Astrocyte (in vitro differentiated cells and primary cell): ENCODE measurements at regions not wholly inside any gene's neighbourhood (a gene's known extent, or its start where the extent isn't known, plus 50 kb on each side); places are given as distances from the start of the nearest gene placed in this dataset.

ENCODE experiments used
- DNase-seq: peaks from one replicate; pipeline ENCODE4 v3.0.0-alpha.2; 2010; ENCODE audit warnings: low read depth
- FAIRE-seq: peaks from 2 replicates; lab custom pipeline; 2011; peaks lifted over from hg19 to GRCh38; lab: Jason Lieb, UNC
- H2AFZ ChIP-seq: 2 replicates; pipeline ENCODE4 v1.6.0; 2012; ENCODE audit warnings: low read depth, low read length, inconsistent platforms
- H3K27ac ChIP-seq: 2 replicates; pipeline ENCODE4 v1.5.1; 2011; ENCODE audit warnings: low read depth, low read length, inconsistent platforms
- H3K27me3 ChIP-seq: 2 replicates; pipeline ENCODE4 v1.6.0; 2011; ENCODE audit warnings: low read length, inconsistent platforms; ENCODE audit not compliant: insufficient read depth
- H3K36me3 ChIP-seq: 2 replicates; pipeline ENCODE4 v1.5.1; 2011; ENCODE audit warnings: low read length, inconsistent platforms; ENCODE audit not compliant: insufficient read depth
- H3K4me1 ChIP-seq: 2 replicates; pipeline ENCODE4 v1.5.1; 2011; ENCODE audit warnings: low read length, inconsistent platforms; ENCODE audit not compliant: insufficient read depth
- H3K4me2 ChIP-seq: 2 replicates; pipeline ENCODE4 v1.6.0; 2012; ENCODE audit warnings: low read length, inconsistent platforms
- H3K4me3 ChIP-seq: 2 replicates; pipeline ENCODE4 v1.5.1; 2011; ENCODE audit warnings: low read depth, mild to moderate bottlenecking, low read length, inconsistent platforms; ENCODE audit not compliant: insufficient read depth
- H3K79me2 ChIP-seq: 2 replicates; pipeline ENCODE4 v1.6.0; 2012; ENCODE audit warnings: mild to moderate bottlenecking, low read length, inconsistent platforms; ENCODE audit not compliant: insufficient read depth
- H3K9ac ChIP-seq: 2 replicates; pipeline ENCODE4 v1.6.0; 2012; ENCODE audit warnings: mild to moderate bottlenecking, low read length, inconsistent platforms
- H3K9me3 ChIP-seq: 2 replicates; pipeline ENCODE4 v1.5.1; 2012; ENCODE audit warnings: low read depth, mild to moderate bottlenecking, low read length, inconsistent platforms; ENCODE audit not compliant: insufficient read depth
- H4K20me1 ChIP-seq: 2 replicates; pipeline ENCODE4 v1.6.0; 2012; ENCODE audit warnings: low read length, inconsistent platforms; ENCODE audit not compliant: insufficient read depth
- H3K27ac Mint-ChIP-seq: one replicate; pipeline ENCODE4 v1.8.0; 2021; ENCODE audit warnings: mild to moderate bottlenecking, mixed read lengths; ENCODE audit not compliant: unreplicated experiment
- H3K27me3 Mint-ChIP-seq: one replicate; pipeline ENCODE4 v1.8.0; 2021; ENCODE audit warnings: low read depth, mixed read lengths; ENCODE audit not compliant: unreplicated experiment
- H3K36me3 Mint-ChIP-seq: one replicate; pipeline ENCODE4 v1.8.0; 2021; ENCODE audit warnings: low read depth, mixed read lengths; ENCODE audit not compliant: unreplicated experiment
- H3K4me1 Mint-ChIP-seq: one replicate; pipeline ENCODE4 v1.8.0; 2021; ENCODE audit warnings: low read depth, mixed read lengths; ENCODE audit not compliant: unreplicated experiment
- H3K4me3 Mint-ChIP-seq: one replicate; pipeline ENCODE4 v1.8.0; 2021; ENCODE audit warnings: mild to moderate bottlenecking, moderate library complexity, mixed read lengths; ENCODE audit not compliant: unreplicated experiment
- H3K9me3 Mint-ChIP-seq: one replicate; pipeline ENCODE4 v1.8.0; 2021; ENCODE audit warnings: mild to moderate bottlenecking, mixed read lengths; ENCODE audit not compliant: unreplicated experiment
- EZH2 ChIP-seq: IDR thresholded peaks from 2 replicates; pipeline ENCODE4 v1.6.1; 2012; ENCODE audit warnings: mild to moderate bottlenecking, low read length, inconsistent platforms; ENCODE audit not compliant: insufficient read depth
- TF ChIP-seq, protein P1 (sequence below): IDR thresholded peaks from 2 replicates; pipeline ENCODE4 v1.5.1; 2011; ENCODE audit warnings: low read depth, mild to moderate bottlenecking, inconsistent platforms, low read length, moderate library complexity; ENCODE audit not compliant: insufficient read depth

DNA sequence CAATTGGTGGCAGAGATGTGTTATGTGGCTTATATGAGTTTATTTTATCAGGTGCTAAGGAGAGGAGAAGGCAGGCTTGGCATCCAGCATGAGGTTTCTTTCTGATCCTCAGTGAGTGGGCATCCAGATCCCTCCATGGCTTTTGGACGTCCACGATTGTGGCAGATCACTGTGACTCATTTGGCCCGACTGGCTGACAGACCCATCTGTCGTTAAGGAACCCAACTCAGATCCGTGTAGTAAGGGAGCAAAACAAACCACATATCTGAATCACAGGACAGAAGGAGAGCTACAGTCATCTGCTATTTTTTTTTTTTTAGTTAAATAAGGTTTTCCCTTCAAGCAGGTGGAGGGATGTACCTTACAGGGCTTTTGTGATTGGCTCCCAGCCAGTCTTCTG lies 197.0 kb upstream of the KCNH8 start:
- Histone ChIP-seq H3K27ac (no peak overlapping the region), H4K20me1 (no peaks in the 10 kb centered on the region), H2AFZ (no peak overlapping the region), H3K79me2 (no peaks in the 10 kb centered on the region), H3K9me3 (no peaks in the 10 kb centered on the region), H3K4me3 (no peak overlapping the region), H3K36me3 (no peaks in the 10 kb centered on the region), H3K4me2 (no peak overlapping the region), H3K4me1 (no peaks in the 10 kb centered on the region), H3K27me3 (no peaks in the 10 kb centered on the region), H3K9ac (no peak overlapping the region)
- Mint-ChIP-seq H3K27me3 (no peaks in the 10 kb centered on the region), H3K36me3 (no peaks in the 10 kb centered on the region), H3K4me3 (no peak overlapping the region), H3K9me3 (no peaks in the 10 kb centered on the region), H3K27ac (no peak overlapping the region), H3K4me1 (no peaks in the 10 kb centered on the region)
- FAIRE-seq (no peak), DNase-seq (no peak)
- no peak for TF ChIP-seq EZH2
- TF ChIP-seq, protein P1, sequence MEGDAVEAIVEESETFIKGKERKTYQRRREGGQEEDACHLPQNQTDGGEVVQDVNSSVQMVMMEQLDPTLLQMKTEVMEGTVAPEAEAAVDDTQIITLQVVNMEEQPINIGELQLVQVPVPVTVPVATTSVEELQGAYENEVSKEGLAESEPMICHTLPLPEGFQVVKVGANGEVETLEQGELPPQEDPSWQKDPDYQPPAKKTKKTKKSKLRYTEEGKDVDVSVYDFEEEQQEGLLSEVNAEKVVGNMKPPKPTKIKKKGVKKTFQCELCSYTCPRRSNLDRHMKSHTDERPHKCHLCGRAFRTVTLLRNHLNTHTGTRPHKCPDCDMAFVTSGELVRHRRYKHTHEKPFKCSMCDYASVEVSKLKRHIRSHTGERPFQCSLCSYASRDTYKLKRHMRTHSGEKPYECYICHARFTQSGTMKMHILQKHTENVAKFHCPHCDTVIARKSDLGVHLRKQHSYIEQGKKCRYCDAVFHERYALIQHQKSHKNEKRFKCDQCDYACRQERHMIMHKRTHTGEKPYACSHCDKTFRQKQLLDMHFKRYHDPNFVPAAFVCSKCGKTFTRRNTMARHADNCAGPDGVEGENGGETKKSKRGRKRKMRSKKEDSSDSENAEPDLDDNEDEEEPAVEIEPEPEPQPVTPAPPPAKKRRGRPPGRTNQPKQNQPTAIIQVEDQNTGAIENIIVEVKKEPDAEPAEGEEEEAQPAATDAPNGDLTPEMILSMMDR, result no peak

DNA sequence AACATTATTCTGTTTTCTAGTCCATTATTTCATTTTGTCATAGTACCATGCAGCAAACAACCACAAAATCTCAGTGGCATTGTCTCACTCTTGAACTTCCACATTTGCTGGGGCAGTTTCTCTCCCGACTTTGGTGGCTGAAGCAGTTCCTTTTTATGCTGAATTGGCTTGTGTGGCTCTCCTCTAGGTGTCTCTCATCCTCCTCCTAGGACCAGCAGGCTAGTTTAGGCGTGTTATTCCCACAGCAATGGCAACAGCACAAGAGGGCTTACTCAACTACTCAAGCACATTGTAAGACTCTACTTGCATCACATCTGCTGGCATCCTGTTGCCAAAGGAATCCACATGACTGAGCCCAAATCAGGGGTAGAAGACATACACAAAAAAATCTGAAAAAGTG lies 201.8 kb upstream of the KCNH8 start:
- Histone ChIP-seq H2AFZ (no peak overlapping the region), H3K4me3 (no peak overlapping the region), H3K9ac (no peak overlapping the region), H3K36me3 (no peaks in the 10 kb centered on the region), H3K9me3 (no peaks in the 10 kb centered on the region), H3K27ac (no peak overlapping the region), H3K4me1 (no peaks in the 10 kb centered on the region), H3K4me2 (no peak overlapping the region), H3K79me2 (no peaks in the 10 kb centered on the region), H3K27me3 (no peaks in the 10 kb centered on the region), H4K20me1 (no peaks in the 10 kb centered on the region)
- FAIRE-seq, result no peak
- Mint-ChIP-seq H3K27me3 (no peaks in the 10 kb centered on the region), H3K27ac (no peak overlapping the region), H3K4me1 (no peaks in the 10 kb centered on the region), H3K36me3 (no peaks in the 10 kb centered on the region), H3K9me3 (no peaks in the 10 kb centered on the region), H3K4me3 (no peak overlapping the region)
- DNase-seq, result no peak
- TF ChIP-seq, protein P1, result no peak
- TF ChIP-seq EZH2, result no peak

DNA sequence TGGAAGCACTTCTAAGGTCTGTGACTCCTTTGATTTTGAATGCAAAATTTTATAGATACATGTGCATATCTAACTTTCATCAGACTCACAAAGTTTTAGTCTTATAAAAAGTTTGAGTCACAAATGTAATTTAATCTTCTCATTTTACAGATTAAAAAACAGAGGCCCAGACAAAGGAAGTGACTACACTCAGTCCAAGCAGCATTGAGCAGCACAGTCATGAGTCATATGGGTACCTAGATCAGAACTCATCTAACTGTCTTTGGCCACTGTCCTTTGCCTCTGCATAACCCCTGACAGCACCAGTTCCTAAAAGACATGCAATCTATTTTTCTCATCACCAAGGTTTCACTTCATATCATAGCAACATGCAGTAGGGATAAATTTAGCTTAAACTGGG lies 210.7 kb upstream of the KCNH8 start:
- Histone ChIP-seq H2AFZ (no peak overlapping the region), H3K9ac (no peak overlapping the region), H3K4me2 (no peak overlapping the region), H4K20me1 (no peaks in the 10 kb centered on the region), H3K79me2 (no peaks in the 10 kb centered on the region), H3K4me1 (no peaks in the 10 kb centered on the region), H3K4me3 (no peak overlapping the region), H3K27ac (no peak overlapping the region), H3K36me3 (no peaks in the 10 kb centered on the region), H3K27me3 (no peaks in the 10 kb centered on the region), H3K9me3 (no peaks in the 10 kb centered on the region)
- FAIRE-seq, result no peak
- H3K27ac Mint-ChIP-seq, result no peak overlapping the region
- TF ChIP-seq, protein P1, result no peak
- no peak for TF ChIP-seq EZH2
- no peaks in the 10 kb centered on the region for H3K36me3 Mint-ChIP-seq
- H3K4me1 Mint-ChIP-seq, result no peaks in the 10 kb centered on the region
- no peak for DNase-seq
- no peaks in the 10 kb centered on the region for H3K27me3 Mint-ChIP-seq
- peaks cover 2% of the 10 kb centered on the region for H3K9me3 Mint-ChIP-seq
- H3K4me3 Mint-ChIP-seq, result no peak overlapping the region
